NB4 (cell line): ENCODE measurements at regions not wholly inside any gene's neighbourhood (a gene's known extent, or its start where the extent isn't known, plus 50 kb on each side); places are given as distances from the start of the nearest gene placed in this dataset.

Source experiments
- CTCF ChIP-seq: IDR thresholded peaks from one replicate; pipeline ENCODE4 v1.5.1; 2012; ENCODE audit warnings: low read depth, low read length
- MAX ChIP-seq: IDR thresholded peaks from 2 replicates; pipeline ENCODE4 v1.6.1; 2011; ENCODE audit warnings: low read depth, low read length
- MYC ChIP-seq: IDR thresholded peaks from 2 replicates; pipeline ENCODE4 v1.6.1; 2011; ENCODE audit warnings: low read depth, low read length
- POLR2A ChIP-seq: IDR thresholded peaks from 2 replicates; pipeline ENCODE4 v1.6.1; 2011; ENCODE audit warnings: mild to moderate bottlenecking; ENCODE audit not compliant: insufficient read length; ENCODE audit errors: extremely low read depth

DNA sequence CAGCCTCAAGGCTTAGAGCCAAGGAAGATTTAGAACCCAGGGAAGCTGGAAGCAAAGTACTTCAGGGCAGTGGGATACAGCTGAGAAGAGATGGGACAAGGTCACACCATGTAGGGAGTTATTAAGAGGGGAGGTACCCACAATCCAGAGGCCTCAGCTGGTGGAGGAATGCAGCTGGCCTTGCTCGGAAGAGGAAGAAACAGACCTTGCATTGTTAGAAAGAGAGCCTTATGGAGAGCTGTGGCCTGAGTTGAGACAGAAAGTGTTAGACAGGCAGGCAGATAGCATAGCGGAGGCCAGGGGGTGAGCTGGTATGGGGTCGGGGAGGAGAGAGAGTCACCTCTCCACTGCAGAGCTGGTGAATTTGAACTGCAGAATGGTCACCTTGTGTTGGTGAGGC is 173.1 kb downstream of the JCAD start:
- TF ChIP-seq POLR2A (no peak), CTCF (no peak), MAX (no peak), MYC (no peak)
